Panc1 (cell line): ENCODE measurements at regions not wholly inside any gene's neighbourhood (a gene's known extent, or its start where the extent isn't known, plus 50 kb on each side); places are given as distances from the start of the nearest gene placed in this dataset.

Source experiments
- CTCF ChIP-seq: fragments of 450-650 bp; IDR thresholded peaks from 2 replicates; pipeline ENCODE4 v1.5.1; 2017; ENCODE audit warnings: mild to moderate bottlenecking
- POLR2AphosphoS5 ChIP-seq: IDR thresholded peaks from 2 replicates; pipeline ENCODE4 v1.6.1; 2012; ENCODE audit warnings: mild to moderate bottlenecking, low read depth, low read length, moderate library complexity
- REST ChIP-seq, 2 experiments: IDR thresholded peaks; 2 replicates each; pipeline ENCODE4 v1.6.1; 2011 to 2012; ENCODE audit warnings: low read depth in 2 of 2, control low read depth in 1 of 2, low read length in 1 of 2, mild to moderate bottlenecking in 1 of 2, moderate library complexity in 1 of 2; ENCODE audit not compliant: insufficient read depth in 1 of 2
- SIN3A ChIP-seq: IDR thresholded peaks from 2 replicates; pipeline ENCODE4 v1.6.1; 2012; ENCODE audit warnings: low read depth, mild to moderate bottlenecking, low read length, moderate library complexity, borderline replicate concordance; ENCODE audit not compliant: insufficient read depth

GRCh38 chr5:96563816-96564215 is 98.4 kb upstream of the CAST start:
- no peak for TF ChIP-seq CTCF
- TF ChIP-seq POLR2AphosphoS5, result no peak
- TF ChIP-seq SIN3A, result no peak
- no peak for TF ChIP-seq REST (IDR thresholded peaks at IDR 0.05; ENCODE audit: insufficient read depth in 1 of 2, low read depth in 2 of 2, low read length in 1 of 2)
